SK-N-SH (cell line): ENCODE measurements at regions not wholly inside any gene's neighbourhood (a gene's known extent, or its start where the extent isn't known, plus 50 kb on each side); places are given as distances from the start of the nearest gene placed in this dataset.

Source experiments
- CTCF ChIA-PET: fragments of 300-600, 350-600 bp; formaldehyde crosslinking; extraction: SDS; loops from one replicate; lab custom pipeline; 2021; lab: Yijun Ruan, JAX
- POLR2A ChIA-PET: fragments of 350-600 bp; sonication (Branson Sonifier 250); formaldehyde crosslinking; extraction: SDS; loops from one replicate; lab custom pipeline; 2020; ENCODE audit warnings: antibody characterized with exemption, inconsistent platforms; lab: Yijun Ruan, JAX
- DNase-seq: peaks from one replicate; pipeline ENCODE4 v3.0.0; 2012
- H2AFZ ChIP-seq: fragments of 200-600 bp; sonication (generic); 2 replicates; pipeline ENCODE4 v1.8.1; 2016; ENCODE audit warnings: antibody characterized with exemption, mild to moderate bottlenecking, low read depth
- H3F3A ChIP-seq: fragments of 200-600 bp; sonication (generic); replicated peaks from 2 replicates; pipeline ENCODE3; 2016; ENCODE audit warnings: antibody characterized with exemption, mild to moderate bottlenecking; ENCODE audit not compliant: insufficient read depth
- H3K27ac ChIP-seq, 2 experiments: fragments of 200-500 bp in 1 of 2; fragments of 200-600 bp in 1 of 2; sonication (Bioruptor generic) in 1 of 2; sonication (generic), shearing (Covaris generic) in 1 of 2; 2 replicates each; pipeline versions ENCODE4 v1.5.1 to v1.6.1; 2014 to 2016; ENCODE audit warnings: low read depth in 2 of 2, inconsistent platforms in 1 of 2, low read length in 1 of 2, mild to moderate bottlenecking in 1 of 2, mixed read lengths in 1 of 2
- H3K27me3 ChIP-seq: fragments of 200-600 bp; sonication (generic), shearing (Covaris generic); 2 replicates; pipeline ENCODE4 v1.6.1; 2016; ENCODE audit warnings: mixed run types; ENCODE audit not compliant: insufficient read depth
- H3K36me3 ChIP-seq, 2 experiments: fragments of 200-500 bp in 1 of 2; fragments of 200-600 bp in 1 of 2; sonication (Bioruptor generic) in 1 of 2; sonication (generic) in 1 of 2; replicated peaks in 1 of 2; 2 replicates each; pipeline versions ENCODE3 to v1.5.1; 2014 to 2016; ENCODE audit warnings: low read length in 1 of 2, mild to moderate bottlenecking in 1 of 2; ENCODE audit not compliant: insufficient read depth in 2 of 2, control insufficient read depth in 1 of 2
- H3K4me1 ChIP-seq, 2 experiments: fragments of 200-500 bp in 1 of 2; fragments of 200-600 bp in 1 of 2; sonication (Bioruptor generic) in 1 of 2; sonication (generic), shearing (Covaris generic) in 1 of 2; 2 replicates each; pipeline versions ENCODE4 v1.5.1 to v1.6.1; 2014 to 2016; ENCODE audit warnings: low read depth in 1 of 2, low read length in 1 of 2, mixed run types in 1 of 2; ENCODE audit not compliant: insufficient read depth in 2 of 2, control insufficient read depth in 1 of 2
- H3K4me2 ChIP-seq: fragments of 200-600 bp; sonication (generic), shearing (Covaris generic); 2 replicates; pipeline ENCODE4 v1.6.1; 2017; ENCODE audit warnings: mixed run types
- H3K4me3 ChIP-seq, 2 experiments: fragments of 200-500 bp in 1 of 2; fragments of 200-600 bp in 1 of 2; sonication (Bioruptor generic) in 1 of 2; sonication (generic), shearing (Covaris generic) in 1 of 2; 2 replicates each; pipeline versions ENCODE4 v1.5.1 to v1.8.1; 2014 to 2016; ENCODE audit warnings: low read depth in 2 of 2, inconsistent platforms in 1 of 2, low read length in 1 of 2, mild to moderate bottlenecking in 1 of 2, mixed read lengths in 1 of 2, moderate library complexity in 1 of 2
- H3K79me2 ChIP-seq: fragments of 200-600 bp; sonication (generic); 2 replicates; pipeline ENCODE4 v1.8.1; 2017; ENCODE audit warnings: mild to moderate bottlenecking; ENCODE audit not compliant: insufficient read depth
- H3K9ac ChIP-seq: fragments of 200-600 bp; sonication (generic); 2 replicates; pipeline ENCODE4 v1.6.1; 2017; ENCODE audit warnings: mixed run types
- H3K9me2 ChIP-seq: fragments of 200-600 bp; sonication (generic); 2 replicates; pipeline ENCODE4 v1.6.1; 2017; ENCODE audit warnings: mixed run types
- H3K9me3 ChIP-seq: fragments of 200-600 bp; sonication (generic); 2 replicates; pipeline ENCODE4 v1.6.1; 2017; ENCODE audit warnings: mixed run types, mild to moderate bottlenecking, moderate library complexity
- H4K20me1 ChIP-seq: fragments of 200-600 bp; sonication (generic); 2 replicates; pipeline ENCODE4 v1.6.1; 2017; ENCODE audit warnings: mild to moderate bottlenecking, mixed run types; ENCODE audit not compliant: insufficient read depth
- CHD2 ChIP-seq: fragments of 150-350 bp; IDR thresholded peaks from 2 replicates; pipeline ENCODE4 v1.6.1; 2018; ENCODE audit warnings: low read length; ENCODE audit not compliant: partially characterized antibody
- EP300 ChIP-seq, 2 experiments: IDR thresholded peaks; 2 replicates each; pipeline versions ENCODE4 v1.4.0 to v1.6.1; 2012; ENCODE audit warnings: borderline replicate concordance in 1 of 2, low read depth in 1 of 2, low read length in 1 of 2
- EZH2phosphoT487 ChIP-seq: fragments of 200-600 bp; sonication (generic); IDR thresholded peaks from 2 replicates; pipeline ENCODE4 v1.6.1; 2017; ENCODE audit warnings: low read depth, mixed run types, mild to moderate bottlenecking, antibody characterized with exemption, moderate library complexity, borderline replicate concordance
- FOSL2 ChIP-seq: IDR thresholded peaks from 2 replicates; pipeline ENCODE4 v1.4.0; 2012; ENCODE audit warnings: low read depth, mild to moderate bottlenecking, moderate library complexity, borderline replicate concordance
- FOXM1 ChIP-seq: IDR thresholded peaks from 2 replicates; pipeline ENCODE4 v1.4.0; 2012; ENCODE audit warnings: low read depth, mild to moderate bottlenecking
- GABPA ChIP-seq: IDR thresholded peaks from 2 replicates; pipeline ENCODE4 v1.4.0; 2012; ENCODE audit warnings: low read depth, mild to moderate bottlenecking
- NRF1 ChIP-seq: IDR thresholded peaks from 2 replicates; pipeline ENCODE4 v1.6.1; 2012; ENCODE audit warnings: low read depth, mild to moderate bottlenecking, low read length
- RAD21 ChIP-seq: IDR thresholded peaks from 2 replicates; pipeline ENCODE4 v1.6.1; 2012; ENCODE audit warnings: mild to moderate bottlenecking, low read length
- RFX5 ChIP-seq: IDR thresholded peaks from 2 replicates; pipeline ENCODE4 v1.6.1; 2012; ENCODE audit warnings: mild to moderate bottlenecking, improper control_type of control experiment, low read length
- SIN3A ChIP-seq: IDR thresholded peaks from 2 replicates; pipeline ENCODE4 v1.6.1; 2012; ENCODE audit warnings: low read depth, mild to moderate bottlenecking, low read length, moderate library complexity, borderline replicate concordance
- SMC3 ChIP-seq: IDR thresholded peaks from 2 replicates; pipeline ENCODE4 v1.6.1; 2012; ENCODE audit warnings: low read depth, low read length, improper control_type of control experiment
- TAF1 ChIP-seq: IDR thresholded peaks from 2 replicates; pipeline ENCODE4 v1.6.1; 2012; ENCODE audit warnings: low read depth, mild to moderate bottlenecking, low read length, moderate library complexity, borderline replicate concordance
- TCF12 ChIP-seq: IDR thresholded peaks from 2 replicates; pipeline ENCODE4 v1.4.0; 2012
- WGBS: methylation state at CpG from one replicate; pipeline ENCODE4 v1.1.6; 2017; ENCODE audit warnings: low lambda C conversion rate; 5-methylcytosine and 5-hydroxymethylcytosine counted together
- TF ChIP-seq, protein P1 (sequence below): IDR thresholded peaks from 2 replicates; pipeline ENCODE4 v1.6.1; 2012; ENCODE audit warnings: mild to moderate bottlenecking, low read depth, low read length, moderate library complexity

DNA sequence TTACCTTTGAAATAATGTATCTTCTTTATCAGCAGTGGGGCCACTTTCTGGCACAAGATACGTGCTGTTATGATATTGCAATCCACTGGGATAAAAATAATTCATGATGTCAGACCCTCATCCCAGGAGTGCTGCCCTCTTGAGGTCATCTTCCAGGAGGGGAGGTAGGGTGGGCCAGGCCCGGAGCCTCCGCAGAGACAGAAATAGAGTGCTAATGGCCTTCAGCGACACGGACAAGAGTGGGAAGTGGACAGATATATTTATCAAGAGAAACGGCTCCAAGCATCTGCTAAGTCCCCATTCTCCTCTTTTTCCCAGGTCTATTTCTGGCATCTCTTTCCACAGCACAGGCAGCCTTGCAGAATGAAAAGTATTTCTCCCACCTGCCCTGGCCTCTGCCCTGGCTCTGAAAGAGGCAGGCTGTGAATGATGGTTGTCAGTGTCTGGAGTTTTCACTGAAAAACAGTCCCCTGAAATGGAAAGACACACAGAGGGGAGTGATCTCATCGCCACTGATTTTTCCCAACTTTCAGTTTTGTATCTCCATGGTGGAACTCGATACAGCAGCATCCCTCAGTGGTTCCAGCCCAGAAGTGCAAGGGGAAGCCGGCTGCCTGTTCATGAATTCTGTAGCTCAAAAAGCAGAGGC lies 251.7 kb upstream of the MYO3A start (continued):
- TF ChIP-seq SIN3A (no peak), RFX5 (no peak), RAD21 (peak; percentile 71), CHD2 (no peak), SMC3 (peak; percentile 30; the same call in 1 of the 2 replicates), FOXM1 (no peak), EZH2phosphoT487 (no peak), FOSL2 (no peak), GABPA (no peak), TAF1 (no peak), EP300 (IDR thresholded peaks at IDR 0.05; ENCODE audit: borderline replicate concordance in 1 of 2, low read depth in 1 of 2, low read length in 1 of 2) (no peak)

DNA sequence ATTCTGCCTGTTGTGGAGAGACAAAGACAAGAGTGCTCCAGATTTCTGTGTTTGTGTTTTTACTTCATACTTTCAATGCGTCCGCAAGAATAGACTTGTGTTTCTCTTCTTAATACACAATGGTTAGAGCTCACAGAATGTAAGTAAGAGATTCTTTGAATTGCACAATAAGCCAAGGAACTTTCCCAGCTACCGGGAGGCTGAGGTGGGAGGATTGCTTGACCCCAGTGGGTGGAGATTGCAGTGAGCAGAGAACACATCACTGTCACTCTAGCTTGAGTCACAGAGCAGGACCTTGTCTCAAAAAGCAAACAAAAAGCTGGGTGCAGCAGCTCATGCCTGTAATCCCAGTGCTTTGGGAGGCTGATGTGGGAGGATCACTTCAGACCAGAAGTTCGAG lies 250.7 kb upstream of the MYO3A start:
- TF ChIP-seq SMC3: no peak
- no peak for TF ChIP-seq SIN3A
- TF ChIP-seq, protein P1, sequence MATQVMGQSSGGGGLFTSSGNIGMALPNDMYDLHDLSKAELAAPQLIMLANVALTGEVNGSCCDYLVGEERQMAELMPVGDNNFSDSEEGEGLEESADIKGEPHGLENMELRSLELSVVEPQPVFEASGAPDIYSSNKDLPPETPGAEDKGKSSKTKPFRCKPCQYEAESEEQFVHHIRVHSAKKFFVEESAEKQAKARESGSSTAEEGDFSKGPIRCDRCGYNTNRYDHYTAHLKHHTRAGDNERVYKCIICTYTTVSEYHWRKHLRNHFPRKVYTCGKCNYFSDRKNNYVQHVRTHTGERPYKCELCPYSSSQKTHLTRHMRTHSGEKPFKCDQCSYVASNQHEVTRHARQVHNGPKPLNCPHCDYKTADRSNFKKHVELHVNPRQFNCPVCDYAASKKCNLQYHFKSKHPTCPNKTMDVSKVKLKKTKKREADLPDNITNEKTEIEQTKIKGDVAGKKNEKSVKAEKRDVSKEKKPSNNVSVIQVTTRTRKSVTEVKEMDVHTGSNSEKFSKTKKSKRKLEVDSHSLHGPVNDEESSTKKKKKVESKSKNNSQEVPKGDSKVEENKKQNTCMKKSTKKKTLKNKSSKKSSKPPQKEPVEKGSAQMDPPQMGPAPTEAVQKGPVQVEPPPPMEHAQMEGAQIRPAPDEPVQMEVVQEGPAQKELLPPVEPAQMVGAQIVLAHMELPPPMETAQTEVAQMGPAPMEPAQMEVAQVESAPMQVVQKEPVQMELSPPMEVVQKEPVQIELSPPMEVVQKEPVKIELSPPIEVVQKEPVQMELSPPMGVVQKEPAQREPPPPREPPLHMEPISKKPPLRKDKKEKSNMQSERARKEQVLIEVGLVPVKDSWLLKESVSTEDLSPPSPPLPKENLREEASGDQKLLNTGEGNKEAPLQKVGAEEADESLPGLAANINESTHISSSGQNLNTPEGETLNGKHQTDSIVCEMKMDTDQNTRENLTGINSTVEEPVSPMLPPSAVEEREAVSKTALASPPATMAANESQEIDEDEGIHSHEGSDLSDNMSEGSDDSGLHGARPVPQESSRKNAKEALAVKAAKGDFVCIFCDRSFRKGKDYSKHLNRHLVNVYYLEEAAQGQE: no peak
- no peak for TF ChIP-seq RAD21
- TF ChIP-seq NRF1: no peak
- no peak for TF ChIP-seq GABPA
- TF ChIP-seq TCF12: no peak
- no peak for TF ChIP-seq FOSL2
- TF ChIP-seq, all 33 proteins: peak for 0
- ChIA-PET POLR2A (no interaction called here), CTCF (interaction anchor here (2.5 kb wide), 1 partner anchor 570 kb away, joined by 12 read pairs; no protein-coding TSS in a partner anchor)
- Histone ChIP-seq H3F3A (no peaks in the 10 kb centered on the region), H3K4me2 (no peak overlapping the region), H3K27ac (no peak overlapping the region), H3K4me1 (no peaks in the 10 kb centered on the region; a peak in 1 of 4 replicates), H3K9me2 (no peaks in the 10 kb centered on the region), H3K27me3 (no peaks in the 10 kb centered on the region), H3K9me3 (no peaks in the 10 kb centered on the region), H2AFZ (no peak overlapping the region), H3K36me3 (no peaks in the 10 kb centered on the region), H3K4me3 (no peak overlapping the region), H3K79me2 (no peaks in the 10 kb centered on the region), H4K20me1 (no peaks in the 10 kb centered on the region), H3K9ac (no peak overlapping the region)
- WGBS: 66% methylated on average over 4 of the region's 4 CpGs
- DNase-seq: no peak
